Dedifferentiated amniotic fluid mesenchymal stem cell (primary cell): ENCODE measurements at regions not wholly inside any gene's neighbourhood (a gene's known extent, or its start where the extent isn't known, plus 50 kb on each side); places are given as distances from the start of the nearest gene placed in this dataset.
"Not testable (repeated sequence)": the region's sequence is repeated elsewhere in the genome, so short reads cannot be mapped to it uniquely, and the experiment has no call there.

ENCODE experiments used
- DNase-seq: peaks from one replicate; pipeline ENCODE4 v3.0.0-alpha.2; 2016; ENCODE audit errors: extremely low spot score

- DNase-seq: not testable (repeated sequence)
These were observed 98.1 kb upstream of the SIMC1 start for GRCh38 chr5:176140138-176140537.

GRCh38 chr5:176144508-176144907 lies 93.7 kb upstream of the SIMC1 start:
- no peak for DNase-seq

DNA sequence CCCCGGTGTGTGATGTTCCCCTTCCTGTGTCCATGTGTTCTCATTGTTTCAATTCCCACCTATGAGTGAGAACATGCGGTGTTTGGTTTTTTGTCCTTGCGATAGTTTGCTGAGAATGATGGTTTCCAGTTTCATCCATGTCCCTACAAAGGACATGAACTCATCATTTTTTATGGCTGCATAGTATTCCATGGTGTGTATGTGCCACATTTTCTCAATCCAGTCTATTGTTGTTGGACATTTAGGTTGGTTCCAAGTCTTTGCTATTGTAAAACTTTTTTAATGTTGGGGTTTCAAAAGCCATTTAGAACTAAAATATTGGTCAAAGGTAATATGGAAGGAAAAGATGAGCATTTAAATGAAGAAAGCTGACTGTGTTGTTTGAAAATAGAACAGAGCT lies 88.3 kb upstream of the SIMC1 start:
- DNase-seq: not testable (repeated sequence)

DNA sequence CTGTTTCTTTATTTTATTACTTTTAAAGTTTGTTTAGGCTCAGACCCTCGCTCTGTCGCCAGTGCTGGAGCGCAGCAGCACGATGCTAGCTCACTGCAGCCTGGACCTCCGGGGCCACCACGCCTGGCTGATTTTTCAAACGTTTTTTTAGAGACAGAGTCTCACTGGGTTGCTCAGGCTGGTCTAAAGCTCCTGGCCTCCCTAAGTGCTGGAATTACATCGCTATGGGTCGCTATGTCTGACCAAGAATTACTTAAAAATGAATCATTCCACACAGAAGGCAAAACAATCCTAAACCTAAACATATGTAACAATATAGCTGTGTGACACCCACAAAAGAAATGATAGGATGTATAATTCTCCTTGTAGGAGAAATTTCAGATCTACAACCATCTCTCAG lies 86.9 kb upstream of the SIMC1 start:
- no peak for DNase-seq

GRCh38 chr5:176152191-176152929 lies 85.9 kb upstream of the SIMC1 start:
- DNase-seq: no peak

DNA sequence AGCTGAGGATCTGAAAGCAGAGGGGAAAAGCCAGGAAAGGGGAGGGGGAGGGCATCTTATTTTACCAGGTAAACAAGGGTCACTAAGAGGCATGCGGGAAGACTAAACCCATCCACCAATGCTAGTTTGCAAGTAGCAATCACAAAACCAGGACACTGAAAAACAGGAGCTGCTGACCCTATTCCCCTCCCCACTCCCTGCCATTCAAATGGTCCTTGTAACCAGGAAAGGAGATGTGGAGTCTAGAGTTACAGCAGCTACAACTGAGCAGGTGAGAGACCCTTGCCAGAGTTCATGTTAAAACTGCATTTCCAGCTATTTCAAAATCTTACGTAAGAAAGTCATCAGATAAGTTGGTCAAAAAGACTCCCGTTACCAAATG lies 85.3 kb upstream of the SIMC1 start:
- no peak for DNase-seq

DNA sequence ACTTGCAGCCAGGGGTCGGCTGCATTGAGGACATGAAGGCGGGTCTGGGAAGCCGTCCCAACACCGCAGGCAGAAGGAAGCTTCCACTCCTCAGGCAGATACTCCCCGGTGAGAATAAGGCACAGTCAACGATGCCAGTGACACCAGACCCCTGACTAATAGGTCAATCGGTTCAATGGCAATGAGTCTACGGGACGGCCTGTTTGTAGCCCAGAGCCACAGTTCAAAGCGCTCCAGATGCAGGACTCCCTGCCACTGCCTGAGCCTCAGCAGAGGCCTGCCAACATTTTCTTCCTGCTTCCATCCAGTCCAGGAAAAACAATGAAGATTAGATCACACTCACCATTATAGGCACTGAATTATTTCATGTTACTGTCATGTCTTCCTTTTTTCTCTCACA lies 84.5 kb upstream of the SIMC1 start:
- DNase-seq: no peak

- DNase-seq: no peak
These were observed 83.4 kb upstream of the SIMC1 start for GRCh38 chr5:176154821-176155220.

- no peak for DNase-seq
These were observed 82.3 kb upstream of the SIMC1 start for GRCh38 chr5:176155922-176156359.

GRCh38 chr5:176157656-176158055 lies 80.6 kb upstream of the SIMC1 start:
- DNase-seq: no peak

DNA sequence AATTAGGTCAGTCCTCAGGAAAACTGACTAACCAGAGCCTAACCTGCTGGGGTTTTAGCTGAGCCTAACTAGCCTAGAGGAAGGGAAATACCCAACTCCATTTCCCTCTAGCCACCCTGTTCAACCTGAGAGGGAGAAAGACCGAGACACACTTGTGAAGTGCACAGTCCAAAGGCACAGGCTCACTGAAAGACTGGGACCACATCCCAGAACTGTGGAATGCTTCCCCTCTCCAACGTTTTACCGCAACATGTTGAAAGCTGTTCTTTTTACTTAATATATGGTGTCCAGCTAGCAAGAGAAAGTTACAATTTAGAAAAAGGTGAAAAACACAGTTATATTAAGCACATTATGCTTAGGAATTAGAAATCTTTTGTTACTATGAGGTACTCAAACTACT lies 76.8 kb upstream of the SIMC1 start:
- DNase-seq: no peak

GRCh38 chr5:176162198-176162597 lies 76.0 kb upstream of the SIMC1 start:
- DNase-seq: no peak

GRCh38 chr5:176162888-176163287 lies 75.3 kb upstream of the SIMC1 start:
- DNase-seq: no peak

- DNase-seq: no peak
These were observed 71.8 kb upstream of the SIMC1 start for GRCh38 chr5:176166427-176166826.

- DNase-seq: no peak
These were observed 70.4 kb upstream of the SIMC1 start for GRCh38 chr5:176167800-176168199.

DNA sequence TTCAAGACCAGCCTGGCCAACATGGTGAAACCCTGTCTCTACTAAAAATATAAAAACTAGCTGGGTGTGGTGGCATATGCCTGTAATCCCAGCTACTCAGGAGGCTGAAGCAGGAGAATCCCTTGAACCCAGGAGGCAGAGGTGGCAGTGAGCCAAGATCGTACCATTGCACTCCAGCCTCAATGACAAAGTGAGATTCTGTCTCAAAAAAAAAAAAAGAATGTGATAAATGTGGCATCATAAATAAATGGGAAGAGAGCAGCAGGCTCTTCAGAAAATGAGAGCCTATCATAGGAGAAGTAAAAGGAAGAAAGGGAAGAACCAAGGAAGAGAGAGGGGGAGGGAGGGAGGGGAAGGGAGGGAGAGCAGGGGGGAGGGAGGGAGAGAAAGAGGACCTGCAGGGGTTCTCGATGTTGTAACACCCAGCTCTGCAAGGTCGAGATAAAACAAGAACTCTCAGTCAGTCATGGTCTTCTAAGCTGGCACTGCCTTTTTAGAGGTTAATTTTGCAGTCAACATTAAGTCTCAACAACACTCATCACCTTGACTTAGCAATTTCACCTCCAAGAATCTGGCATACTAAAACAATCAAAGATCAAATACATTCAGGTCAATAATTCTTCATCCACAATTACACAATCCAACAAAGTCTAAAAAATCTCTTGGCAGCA lies 68.7 kb upstream of the SIMC1 start:
- DNase-seq: no peak

GRCh38 chr5:176170084-176170483 lies 68.1 kb upstream of the SIMC1 start:
- no peak for DNase-seq

- no peak for DNase-seq
These were observed 67.0 kb upstream of the SIMC1 start for GRCh38 chr5:176171171-176171760.

- DNase-seq: no peak
These were observed 66.0 kb upstream of the SIMC1 start for GRCh38 chr5:176172246-176172645.

DNA sequence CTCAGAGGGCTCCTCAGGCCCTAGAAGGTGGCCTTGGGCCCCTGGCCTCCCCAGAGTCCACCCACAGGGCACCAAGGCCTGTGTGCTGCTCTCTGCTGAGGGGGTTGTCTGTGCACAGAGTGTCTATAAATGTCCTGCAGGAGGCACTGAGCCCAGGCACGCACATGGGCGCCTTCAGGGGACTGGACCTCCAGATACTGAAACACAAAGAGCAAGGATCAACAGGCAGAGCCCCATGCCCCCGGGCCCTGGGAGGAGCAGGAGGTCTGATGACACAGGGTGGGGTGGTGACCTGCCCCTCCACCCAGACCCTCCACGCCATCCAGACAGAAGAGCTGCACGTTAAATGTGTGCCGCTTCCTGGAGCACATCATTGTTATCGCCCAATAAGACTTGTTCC lies 64.6 kb upstream of the SIMC1 start:
- DNase-seq: no peak

- DNase-seq: no peak
These were observed 63.7 kb upstream of the SIMC1 start for GRCh38 chr5:176174345-176175025.

DNA sequence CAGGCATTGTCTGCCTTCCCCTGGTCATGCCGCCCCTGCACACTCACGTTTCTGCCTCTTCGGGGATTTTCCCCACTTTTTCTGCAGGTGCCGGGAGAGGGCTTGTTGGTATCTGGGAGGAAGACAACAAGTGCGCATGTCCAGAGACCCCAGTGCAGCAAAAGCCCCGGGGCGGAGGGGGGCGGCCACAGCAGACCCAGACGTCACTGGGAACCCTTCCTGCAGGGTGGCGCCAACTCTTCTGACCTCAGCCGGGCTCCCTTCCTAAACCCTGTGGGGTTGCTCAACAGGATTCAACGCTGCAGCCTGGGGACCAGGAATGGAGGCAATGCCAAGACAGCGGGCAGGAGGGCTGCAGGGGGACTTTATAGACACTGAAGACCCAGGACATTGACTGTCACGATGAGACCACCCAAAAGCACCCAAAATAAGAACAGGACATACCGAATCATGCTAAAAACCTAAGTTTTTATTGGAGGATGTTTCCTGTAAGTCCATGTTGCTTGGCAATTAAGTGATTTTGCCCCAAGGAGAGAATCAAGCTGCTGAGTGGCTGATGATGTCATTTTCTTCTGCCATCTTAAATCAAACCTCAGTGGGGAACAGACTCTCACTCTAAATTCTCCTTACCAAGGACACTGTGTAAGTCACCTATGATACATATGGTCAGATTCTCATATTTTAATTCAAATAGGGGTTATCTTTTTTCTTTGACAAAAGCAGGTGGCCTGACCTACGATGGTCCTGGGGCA lies 62.9 kb upstream of the SIMC1 start:
- no peak for DNase-seq
